HG02870 (cell line): ENCODE measurements at regions not wholly inside any gene's neighbourhood (a gene's known extent, or its start where the extent isn't known, plus 50 kb on each side); places are given as distances from the start of the nearest gene placed in this dataset.
"Not testable (repeated sequence)": the region's sequence is repeated elsewhere in the genome, so short reads cannot be mapped to it uniquely, and the experiment has no call there.

Source experiments
- ATAC-seq: cut with Tn5 transposase; IDR thresholded peaks from one replicate; pipeline ENCODE4 v1.9.1; 2021; ENCODE audit warnings: mild to moderate bottlenecking, moderate library complexity; ENCODE audit not compliant: unreplicated experiment

DNA sequence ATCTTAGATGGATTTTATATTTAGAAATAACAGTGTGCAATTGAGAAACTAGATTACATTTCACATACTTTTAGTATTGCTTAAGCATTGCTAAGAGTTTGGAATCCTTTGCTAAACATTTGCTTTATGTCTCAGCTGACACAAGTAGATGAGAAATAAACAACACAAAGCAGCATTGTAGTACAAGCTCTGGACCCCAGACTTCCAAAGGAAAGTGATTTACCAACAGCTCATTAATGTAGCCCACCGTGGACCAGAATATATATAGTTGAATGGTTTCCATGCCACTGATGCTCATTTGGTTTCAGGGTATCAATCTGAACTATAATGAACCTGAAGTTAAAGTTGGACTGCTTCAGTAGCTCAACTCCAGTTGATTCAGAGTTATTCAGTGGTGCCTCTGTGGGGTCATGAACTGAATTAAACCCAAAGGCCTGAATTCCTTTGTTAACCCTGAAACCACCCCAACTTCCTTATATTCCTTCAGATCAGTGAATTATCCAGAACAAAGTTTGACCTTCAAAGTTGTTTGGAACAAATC, 132.1 kb upstream of the NEIL3 start:
- ATAC-seq: no peak

DNA sequence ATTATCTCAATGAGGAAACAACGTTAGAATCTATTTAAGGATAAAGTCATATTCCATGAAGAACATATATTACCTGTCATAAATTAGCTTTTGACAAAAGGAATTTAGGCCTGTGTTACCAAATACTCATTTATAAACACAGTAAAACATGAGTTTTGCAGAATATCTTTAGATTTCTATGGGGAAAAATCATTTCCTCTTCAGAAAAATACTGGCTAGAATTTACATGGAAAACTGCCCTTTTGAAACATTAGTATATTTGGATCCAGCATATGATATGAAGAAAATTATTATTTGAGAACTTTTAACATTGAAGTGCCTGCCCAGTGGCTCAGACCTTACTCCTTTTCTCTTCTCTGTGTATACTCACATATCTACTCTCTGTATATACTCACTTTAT, 131.4 kb upstream of the NEIL3 start:
- ATAC-seq: no peak

DNA sequence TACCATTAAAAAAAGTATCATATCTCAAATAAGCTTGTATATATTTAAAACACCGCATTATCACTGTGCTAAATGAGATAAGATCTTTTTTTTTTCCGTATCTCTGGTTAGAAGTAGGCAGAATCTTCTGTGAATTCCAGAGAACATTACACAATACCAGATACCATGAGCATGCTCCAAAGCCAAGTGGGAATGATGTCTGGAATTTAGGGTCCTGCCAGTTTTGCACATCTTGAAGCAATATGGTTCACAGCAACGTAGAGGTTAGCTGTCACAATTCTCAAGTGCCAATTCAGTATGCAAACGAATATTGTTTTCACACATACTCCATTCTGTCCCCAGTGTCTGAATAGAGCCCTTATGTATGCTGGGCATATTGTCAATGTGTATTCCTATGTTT, 127.5 kb upstream of the NEIL3 start:
- no peak for ATAC-seq

DNA sequence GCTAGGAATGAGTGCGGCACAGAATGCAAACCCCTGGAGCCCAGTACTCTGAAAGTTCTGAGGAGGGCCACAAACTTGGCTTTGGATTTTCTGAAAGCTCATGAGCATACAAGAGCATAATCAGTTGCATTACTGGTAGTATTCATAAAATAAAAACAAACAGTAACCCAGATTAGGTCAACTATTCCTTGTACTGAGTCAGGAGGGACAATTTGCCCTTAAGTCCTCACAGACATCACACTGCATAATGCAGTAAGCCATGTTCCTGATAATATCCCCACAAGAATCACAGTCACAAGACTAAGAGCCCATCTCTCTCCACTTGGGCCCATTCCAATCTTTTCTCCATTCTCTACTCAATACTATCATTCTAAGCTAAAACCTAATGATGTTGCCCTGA, 126.9 kb upstream of the NEIL3 start:
- ATAC-seq: no peak

DNA sequence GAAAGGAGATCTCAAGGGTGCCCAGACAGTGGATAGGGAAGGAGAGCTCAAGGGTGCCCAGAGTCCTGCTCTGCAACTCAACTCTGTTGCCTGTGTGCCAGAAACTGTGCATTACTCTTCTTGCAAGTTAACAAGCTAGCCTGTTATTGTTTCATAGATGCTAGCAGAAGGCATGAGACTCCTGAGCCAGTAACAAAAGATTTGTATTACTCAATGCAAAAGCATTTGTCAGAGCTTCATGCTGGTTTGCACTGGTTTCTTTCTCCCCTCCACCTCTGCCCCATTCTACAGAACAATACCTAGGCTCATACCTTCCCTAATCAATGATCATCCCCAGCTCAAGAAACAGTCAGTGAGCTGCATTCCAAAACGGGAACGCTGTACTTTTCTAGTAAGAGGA, 124.5 kb upstream of the NEIL3 start:
- no peak for ATAC-seq

DNA sequence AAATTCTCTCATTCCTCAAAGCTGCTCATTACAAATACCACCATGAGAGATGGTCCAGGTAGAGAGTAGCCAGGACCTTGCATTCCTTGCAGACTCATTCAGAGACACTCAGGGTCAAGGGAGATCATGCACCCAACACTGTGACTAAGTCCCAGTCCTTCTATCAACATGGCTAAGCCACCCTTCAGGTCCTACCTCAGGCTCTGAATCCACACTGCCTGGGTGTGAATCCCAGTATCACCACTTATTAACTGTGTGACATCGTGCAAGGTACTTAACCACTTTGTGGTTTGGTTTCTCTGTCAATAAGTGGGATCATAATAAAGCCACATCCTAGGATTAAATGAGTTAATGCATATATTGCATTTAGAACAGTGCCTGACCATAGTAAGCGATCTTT, 124.1 kb upstream of the NEIL3 start:
- ATAC-seq: no peak

DNA sequence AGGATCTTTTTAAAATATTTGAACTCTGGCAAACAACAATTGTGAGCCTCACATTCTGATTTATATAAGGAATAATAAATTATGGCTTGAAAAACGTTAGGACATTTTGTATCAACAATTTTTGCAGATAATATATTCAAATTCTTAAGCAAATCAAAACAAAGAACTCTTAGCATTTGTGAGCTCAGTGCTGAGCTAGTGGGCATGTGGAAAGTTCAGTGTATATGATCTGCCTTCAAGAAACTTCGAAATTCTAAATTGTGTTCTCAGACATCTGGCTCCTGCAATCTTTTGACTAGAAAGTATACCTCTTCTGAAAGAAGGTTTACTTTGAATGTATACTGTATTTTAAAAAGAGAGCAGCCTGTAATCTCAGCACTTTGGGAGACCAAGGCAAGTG, 122.3 kb upstream of the NEIL3 start:
- ATAC-seq: no peak

DNA sequence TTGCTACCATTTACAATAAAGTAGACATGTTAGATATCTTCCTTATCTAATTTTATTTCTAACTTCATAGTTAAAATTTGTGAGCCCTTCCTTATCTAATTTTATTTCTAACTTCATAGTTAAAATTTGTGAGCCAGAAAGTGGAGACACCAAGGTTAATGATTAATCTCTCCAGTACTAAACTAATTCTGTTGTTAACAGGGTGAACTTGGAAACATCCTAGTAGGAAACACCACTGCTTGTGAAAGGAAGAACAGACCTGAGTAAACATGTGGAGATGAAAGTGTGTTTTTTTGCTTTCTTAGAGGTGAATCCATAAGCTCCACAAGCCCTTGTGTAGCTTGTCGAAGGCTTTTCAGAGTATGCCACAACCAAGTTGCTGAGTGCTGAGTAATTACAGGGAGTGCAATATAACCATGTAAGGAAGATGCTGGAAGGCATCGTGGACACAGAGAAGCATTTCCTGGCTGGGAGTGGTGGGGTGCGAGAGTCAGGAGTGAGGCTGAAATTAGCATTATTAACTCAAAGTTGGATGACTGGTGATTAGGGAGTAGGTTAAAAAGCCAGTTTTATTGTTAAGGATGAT, 118.6 kb upstream of the NEIL3 start:
- ATAC-seq: no peak

DNA sequence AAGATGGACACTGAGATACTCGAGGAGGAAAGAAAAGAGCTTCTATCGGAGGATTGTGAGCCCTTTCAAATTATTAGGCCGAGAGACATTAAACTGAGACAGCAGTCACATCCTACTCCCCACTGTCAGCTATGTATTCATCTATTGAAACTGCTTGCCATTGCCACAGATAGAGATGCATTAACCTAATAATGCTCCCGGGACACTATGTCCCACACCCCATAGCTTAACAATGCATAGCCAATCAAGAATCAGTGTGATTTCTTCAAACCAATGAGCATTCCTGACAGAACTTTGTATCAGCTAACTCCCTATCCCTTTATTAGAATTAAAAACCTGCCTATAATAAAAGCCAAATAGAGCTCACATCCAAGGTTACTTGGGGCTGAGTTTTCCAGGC, 118.1 kb upstream of the NEIL3 start:
- no peak for ATAC-seq

DNA sequence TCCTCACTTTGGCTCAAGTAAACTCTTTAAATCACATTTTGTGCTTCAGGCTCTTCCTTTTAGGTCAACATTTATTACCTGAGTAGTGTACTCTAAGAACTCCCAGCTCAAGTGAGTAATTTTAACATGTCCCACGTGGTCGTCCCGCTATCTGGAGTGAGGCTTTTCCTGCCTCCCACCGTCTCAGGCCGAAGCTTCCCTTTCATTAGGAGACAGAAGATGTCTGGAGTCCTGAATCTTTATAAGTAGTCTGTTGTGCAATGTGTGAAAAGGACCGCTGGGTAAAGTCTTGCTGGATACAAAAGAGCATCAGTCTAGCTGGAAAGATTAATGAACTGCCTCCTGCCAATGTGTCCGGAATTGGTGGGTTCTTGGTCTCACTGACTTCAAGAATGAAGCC, 117.7 kb upstream of the NEIL3 start:
- ATAC-seq: no peak

DNA sequence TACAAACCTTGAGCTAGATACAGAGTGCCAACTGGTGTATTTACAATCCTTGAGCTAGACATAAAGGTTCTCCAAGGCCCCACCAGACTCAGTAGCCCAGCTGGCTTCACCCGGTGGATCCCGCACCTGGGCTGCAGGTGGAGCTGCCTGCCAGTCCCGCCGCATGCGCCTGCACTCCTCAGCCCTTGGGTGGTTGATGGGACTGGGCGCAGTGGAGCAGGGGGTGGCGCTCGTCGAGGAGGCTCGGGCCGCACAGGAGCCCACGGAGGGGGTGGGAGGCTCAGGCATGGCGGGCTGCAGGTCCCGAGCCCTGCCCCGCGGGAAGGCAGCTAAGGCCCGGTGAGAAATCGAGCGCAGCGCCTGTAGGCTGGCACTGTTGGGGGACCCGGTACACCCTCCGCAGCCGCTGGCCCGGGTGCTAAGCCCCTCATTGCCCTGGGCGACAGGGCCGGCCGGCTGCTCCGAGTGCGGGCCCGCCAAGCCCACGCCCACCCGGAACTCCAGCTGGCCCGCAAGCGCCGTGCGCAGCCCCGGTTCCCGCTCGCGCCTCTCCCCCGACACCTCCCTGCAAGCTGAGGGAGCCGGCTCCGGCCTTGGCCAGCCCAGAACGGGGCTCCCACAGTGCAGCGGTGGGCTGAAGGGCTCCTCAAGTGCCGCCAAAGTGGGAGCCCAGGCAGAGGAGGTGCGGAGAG, 116.5 kb upstream of the NEIL3 start:
- ATAC-seq: not testable (repeated sequence)

DNA sequence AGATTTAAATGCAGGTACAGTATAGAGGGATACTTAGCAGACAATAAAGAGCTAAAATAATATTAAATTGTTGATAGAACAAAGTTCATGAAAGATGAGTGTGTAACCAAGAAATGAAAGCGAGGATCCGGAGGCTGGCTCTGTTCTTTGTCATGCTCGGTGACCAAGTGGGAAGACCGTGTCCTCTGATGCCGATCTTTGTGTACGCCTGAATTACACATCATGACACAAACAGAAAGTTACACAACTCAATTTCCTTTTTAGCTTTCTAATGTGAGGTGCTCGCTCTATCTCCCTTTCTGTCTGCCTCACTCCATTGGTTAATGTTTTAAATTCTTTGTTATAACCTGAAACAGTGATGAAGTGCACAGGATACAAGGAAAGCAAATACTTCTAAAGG, 114.8 kb upstream of the NEIL3 start:
- ATAC-seq: no peak

DNA sequence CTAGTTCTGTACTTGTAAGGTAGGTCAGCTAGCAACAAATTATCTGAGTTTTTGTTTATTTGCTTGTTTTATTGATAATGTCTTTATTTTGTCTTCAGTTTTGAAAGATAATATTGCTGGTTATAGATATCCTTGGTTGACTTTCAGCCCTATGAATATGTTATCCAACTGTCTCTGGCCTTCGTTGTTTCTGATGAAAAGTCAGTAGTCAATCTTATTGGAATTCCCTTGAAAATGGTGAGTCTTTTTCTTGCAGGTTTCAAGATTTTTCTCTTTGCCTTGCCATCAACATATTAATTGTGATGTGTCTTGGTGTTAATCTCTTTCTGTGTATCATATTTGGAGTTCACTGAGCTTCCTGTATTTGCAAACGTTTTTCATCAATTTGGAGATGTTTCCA, 113.1 kb upstream of the NEIL3 start:
- ATAC-seq: no peak

DNA sequence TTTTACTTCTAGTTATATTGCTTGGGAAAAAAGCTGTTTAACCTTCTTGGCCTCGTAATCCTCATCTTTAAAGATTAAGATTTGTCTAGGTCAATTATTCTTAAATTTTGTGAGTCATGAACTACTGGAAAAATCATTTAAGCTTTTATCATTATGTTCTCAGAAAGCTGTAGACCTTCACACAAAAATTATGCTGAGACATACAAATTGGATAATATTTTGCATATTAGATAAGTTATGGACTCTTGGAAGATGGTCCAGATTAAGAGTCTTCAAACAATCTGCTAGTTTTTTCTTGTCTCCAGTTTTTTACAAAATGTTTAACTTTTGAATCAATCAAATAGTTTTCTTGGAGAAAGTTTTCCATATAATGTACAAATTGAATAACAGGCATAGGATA, 108.1 kb upstream of the NEIL3 start:
- no peak for ATAC-seq

DNA sequence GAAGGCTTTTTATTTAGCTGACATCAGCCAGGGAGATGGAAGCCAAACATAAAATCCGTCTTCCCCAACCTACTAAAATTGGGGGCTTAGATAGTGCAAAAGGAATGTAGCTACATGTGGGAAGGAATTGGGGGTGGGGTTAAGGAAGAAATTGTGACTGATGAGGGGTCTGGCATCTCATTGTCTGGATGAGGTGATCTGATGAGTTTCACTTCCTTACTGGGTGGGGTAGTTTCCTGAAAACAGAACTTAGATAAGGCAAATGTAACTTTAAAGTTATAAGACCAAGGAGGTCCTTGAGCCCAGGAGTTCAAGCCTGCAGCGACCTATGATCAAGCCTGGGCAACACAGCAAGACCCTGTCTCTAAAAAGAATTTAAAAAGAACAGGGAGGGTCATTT, 105.5 kb upstream of the NEIL3 start:
- no peak for ATAC-seq

DNA sequence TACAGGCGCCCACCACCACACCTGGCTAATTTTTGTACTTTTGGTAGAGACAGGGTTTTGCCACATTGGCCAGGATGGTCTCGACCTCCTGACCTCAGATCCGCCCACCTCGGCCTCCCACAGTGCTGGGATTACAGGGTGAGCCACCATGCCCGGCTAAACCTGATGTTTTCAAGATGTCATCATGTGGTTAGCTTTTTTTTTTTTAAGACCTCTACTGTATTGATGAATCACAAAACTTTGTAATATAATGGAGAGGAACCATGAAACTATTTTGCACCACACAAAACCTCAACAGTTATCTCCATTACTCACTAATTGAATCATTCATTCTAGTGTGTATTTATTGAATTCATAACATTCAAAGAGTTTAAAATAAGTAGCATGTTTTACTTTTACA, 94.7 kb upstream of the NEIL3 start:
- no peak for ATAC-seq

DNA sequence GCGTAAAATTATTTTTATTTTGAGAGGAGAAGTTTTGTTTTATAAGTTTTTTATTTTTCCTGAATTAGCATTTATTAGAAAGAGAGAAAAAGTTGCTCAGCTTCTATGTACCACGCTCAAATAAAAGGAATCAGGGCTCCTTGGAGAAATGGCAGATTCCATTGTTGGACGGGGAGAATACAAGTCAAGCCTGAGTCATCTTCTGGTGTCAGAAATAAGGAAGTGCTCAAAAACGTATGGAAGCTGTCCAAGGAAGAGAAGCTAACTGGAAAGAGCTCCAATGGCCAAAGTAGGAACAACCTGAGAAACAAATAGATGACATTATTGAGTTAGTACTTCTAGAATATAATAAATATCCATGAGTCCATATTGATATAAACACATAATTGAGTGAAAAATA, 89.3 kb upstream of the NEIL3 start:
- no peak for ATAC-seq

DNA sequence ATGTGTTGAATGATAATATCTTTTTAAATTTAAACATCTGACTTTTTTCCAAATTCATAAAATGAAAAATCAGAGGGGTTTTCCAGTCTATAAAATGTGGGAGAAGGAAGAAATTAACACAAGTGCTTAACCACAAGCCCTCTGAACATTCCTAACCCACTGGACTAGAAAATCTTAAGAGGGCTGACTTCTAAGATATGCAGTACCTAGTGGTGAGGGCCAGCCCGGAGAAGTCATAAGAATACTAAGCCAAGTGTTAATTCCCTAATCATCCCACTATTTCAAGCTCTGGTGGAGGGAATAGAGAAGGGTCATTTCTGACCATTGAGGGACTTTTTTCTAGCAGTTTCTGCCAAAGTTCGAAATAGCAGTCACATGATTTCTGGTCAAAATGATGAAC, 86.9 kb upstream of the NEIL3 start:
- no peak for ATAC-seq

DNA sequence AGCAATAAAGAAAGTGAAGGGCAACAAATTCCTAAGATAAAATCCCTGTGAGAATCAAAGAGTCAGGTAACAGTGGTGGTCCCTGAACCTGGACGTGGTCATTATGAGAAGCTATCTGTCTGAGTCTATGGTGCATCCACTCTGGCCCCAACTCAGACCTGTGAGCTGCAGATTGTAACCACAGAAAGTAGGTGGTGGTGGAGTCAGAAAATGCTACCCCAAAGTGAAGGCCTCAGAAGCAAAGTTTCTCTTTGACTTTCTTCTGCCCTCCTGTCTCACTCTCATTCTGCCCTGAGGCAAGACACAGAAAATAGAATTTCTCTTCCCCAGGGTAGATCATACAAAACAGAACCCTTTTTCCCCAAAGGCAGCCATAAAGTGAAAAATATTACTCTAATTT, 84.1 kb upstream of the NEIL3 start:
- peak; percentile 81 for ATAC-seq

DNA sequence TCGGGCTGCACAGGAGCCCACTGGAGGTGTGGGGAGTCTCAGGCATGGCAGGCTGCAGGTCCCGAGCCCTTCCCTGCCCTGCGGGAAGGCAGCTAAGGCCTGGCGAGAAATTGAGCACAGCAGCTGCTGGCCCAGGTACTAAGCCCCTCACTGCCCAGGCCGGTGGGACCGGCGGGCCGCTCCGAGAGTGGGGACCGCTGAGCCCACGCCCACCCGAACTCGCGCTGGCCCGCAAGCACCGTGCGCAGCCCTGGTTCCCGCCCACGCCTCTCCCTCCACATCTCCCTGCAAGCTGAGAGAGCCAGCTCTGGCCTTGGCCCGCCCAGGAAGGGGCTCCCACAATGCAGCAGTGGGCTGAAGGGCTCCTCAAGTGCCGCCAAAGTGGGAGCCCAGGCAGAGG, 82.0 kb upstream of the NEIL3 start:
- ATAC-seq: no peak

DNA sequence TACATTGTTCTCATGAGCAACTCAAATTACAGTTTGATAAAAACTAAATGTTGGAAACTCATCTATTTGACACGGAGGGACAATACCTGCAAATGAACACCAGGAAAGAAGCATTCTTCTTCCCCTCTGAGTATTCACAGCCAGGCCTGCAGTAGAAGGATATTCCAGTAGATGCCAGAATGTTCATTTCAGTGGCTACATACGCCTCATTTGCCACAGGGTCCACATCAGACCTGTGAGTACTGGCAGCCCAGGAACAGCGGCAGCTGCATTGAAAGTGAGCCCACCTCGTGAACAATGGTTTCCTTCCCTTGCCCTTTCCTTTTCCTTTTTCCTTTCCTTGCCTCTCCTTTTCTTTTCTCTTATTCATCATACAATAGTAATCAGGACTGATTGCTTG, 81.1 kb upstream of the NEIL3 start:
- no peak for ATAC-seq

DNA sequence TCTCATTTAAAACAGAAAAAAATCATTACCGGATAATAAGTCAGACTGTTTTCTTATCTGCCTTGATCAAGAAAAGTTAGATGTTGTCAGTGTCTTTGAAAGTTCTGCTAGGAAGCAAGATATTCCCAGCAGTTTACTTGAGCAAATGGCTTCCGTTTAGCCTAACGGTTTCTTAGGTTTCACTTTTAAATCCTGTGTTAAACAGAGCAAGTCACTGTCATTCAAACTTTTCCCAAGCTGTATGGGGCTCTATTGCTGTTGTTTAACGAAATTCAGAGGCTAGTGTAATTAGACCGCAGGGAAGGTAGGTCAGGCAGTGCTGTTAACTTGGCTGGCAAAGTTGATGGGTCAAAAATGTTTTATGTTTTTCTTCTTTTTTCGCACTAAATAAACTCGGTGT, 80.3 kb upstream of the NEIL3 start:
- no peak for ATAC-seq

DNA sequence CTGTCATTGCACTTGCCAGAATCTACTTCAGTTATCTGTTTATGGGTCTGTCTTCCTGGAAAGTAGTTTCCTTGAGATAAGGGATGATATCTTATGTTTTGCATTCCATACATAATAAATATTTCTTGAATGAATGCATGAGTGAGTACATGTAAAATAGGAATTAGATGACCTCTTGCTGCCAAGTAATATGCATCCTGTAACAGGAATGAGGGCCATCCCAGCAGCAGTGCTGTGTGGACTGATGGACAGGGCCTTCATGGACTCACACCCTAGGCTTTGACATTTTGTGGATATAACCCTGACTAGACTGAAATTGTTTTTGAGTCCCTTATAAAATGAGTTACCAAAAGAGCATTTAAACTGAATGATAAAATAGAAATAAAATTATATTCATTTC, 77.2 kb upstream of the NEIL3 start:
- ATAC-seq: no peak
